NCI-H748 (cell line): ENCODE measurements at regions not wholly inside any gene's neighbourhood (a gene's known extent, or its start where the extent isn't known, plus 50 kb on each side); places are given as distances from the start of the nearest gene placed in this dataset.

Experiments
- DNase-seq: peaks from one replicate; lab custom pipeline; 2025; ENCODE audit not compliant: unreplicated experiment; lab: John Stamatoyannopoulos, UW

DNA sequence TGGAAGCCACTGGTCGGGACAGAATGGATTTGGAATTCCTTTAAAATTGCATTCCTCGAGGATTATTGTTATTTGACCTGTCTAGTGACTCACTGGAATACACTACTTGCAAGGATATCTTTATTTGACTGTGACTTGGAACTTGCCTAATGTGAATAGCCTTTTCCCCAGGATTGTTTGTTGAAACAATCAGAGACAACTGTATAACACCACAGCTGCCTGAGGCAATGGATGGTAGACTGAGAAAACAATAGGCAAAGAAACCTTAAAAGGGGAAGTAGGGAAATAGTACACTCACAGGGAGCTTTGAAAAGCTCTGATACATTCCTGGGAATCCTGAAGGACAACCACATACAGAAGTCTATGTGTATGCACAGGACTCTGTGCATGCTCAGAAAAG lies 465.3 kb downstream of the BMP2 start:
- no peak for DNase-seq

DNA sequence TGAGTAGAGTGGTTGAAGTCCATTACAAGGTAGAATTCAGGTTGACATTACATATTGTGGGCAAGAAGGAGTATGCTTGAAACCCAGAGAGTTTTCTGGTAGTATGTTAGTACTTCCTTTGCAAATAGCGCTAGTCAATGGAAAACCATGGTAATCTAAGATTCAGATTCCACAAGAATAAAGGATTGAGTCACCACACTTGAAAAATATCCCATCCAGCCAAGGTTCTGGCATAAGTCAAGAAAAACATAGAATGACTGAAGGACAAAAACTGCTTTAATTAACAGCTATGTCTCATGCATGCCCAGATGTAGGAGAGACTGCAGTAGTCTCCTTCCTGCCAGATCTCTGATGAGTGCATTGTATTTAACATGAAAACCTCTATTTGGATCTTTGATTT lies 469.8 kb downstream of the BMP2 start:
- no peak for DNase-seq

DNA sequence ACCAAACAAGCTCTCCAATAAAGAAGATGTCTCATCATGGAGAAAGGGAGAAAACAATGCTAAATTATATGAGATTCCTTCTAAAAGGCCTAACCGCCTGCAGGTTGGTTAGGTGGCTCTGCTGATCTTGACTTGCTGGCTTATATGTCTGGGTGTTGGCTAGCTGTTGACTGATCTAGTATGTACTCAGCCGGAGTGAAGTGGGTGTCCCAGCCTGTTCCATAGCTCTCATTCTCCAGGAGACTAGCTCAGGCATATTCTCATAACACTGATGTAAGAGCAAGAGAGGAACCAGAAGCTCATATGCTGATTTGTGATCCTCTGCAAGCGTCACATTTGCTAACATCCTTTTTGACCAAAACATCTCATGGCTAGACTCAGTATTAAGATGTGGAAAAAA lies 473.0 kb downstream of the BMP2 start:
- no peak for DNase-seq

DNA sequence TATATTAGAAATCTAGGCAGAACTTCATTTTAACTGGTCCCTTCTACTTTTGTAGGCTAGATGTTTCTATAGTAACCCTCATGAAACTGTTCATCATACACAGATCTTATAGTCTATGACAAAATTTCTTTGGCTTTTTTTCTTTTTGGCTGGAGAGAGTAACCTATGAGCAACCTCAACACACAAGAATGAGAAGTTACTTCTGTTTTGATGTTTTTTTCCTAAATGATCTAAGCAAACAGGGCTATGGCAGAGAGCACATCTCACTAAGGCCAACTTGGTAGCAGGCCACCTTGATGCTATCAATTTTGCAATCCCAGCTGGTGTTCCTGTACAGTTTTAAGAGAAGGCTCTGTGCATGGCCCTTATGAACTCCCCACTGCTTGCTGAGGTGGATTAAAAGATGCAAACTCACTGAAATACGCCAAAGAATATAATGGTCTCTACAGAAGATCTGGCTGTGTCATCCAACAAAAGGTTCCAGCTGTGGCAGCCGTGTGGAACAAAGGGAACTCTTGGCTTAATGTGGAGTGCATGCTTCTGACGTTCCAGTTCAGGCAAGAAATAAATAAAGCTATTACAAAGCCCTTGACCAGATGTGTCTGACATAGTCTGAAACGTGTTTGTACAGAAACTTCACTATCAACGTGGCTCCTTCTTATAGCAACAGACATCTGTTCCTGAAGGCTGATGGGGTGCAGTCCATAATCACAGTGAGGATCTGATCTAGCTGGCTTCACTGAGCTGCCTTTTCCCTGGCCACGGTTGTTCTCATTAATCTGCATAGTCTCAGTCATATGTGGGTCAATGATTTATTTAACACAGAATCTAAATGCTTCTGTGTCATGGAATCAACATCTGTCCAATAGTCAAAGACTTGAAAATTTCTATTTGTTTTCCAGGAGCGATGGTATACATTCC lies 481.1 kb downstream of the BMP2 start:
- no peak for DNase-seq

DNA sequence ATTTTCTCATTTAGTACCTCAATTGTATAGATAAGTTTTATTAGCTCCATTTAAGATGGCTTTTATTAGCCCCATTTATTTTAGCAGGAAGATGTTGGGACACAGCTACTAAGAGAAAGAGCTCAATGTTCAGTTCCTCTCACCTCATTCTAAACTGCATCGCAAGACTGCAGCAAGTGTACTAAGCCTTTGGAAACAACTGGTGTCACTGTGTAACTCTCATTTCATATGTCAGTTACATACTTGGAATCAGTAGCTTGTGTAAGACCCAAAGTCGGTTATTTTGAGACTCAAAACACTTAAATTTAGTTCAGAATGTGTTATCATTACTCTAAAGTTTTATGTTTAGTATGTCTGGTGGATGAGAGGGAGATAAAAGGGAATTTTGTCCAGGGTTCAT lies 482.9 kb downstream of the BMP2 start:
- no peak for DNase-seq

DNA sequence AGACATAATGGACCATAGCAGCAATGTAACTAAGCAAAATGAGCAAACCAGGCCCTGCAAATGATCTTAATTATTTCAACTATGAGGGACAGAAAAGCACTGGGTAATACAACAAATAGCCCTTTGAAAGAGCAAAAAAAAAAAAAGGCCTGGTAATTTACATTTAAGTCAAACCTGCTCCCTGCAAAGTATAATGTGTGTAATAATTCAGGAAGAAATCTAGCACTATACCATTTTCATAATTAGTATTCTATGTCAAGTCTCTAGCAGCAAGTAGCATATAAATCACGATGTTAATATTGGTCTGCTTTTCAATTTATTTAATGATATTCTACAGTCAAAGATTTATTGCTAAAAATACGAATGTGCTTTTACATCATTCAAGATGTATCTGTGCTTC lies 489.6 kb downstream of the BMP2 start:
- DNase-seq: no peak

DNA sequence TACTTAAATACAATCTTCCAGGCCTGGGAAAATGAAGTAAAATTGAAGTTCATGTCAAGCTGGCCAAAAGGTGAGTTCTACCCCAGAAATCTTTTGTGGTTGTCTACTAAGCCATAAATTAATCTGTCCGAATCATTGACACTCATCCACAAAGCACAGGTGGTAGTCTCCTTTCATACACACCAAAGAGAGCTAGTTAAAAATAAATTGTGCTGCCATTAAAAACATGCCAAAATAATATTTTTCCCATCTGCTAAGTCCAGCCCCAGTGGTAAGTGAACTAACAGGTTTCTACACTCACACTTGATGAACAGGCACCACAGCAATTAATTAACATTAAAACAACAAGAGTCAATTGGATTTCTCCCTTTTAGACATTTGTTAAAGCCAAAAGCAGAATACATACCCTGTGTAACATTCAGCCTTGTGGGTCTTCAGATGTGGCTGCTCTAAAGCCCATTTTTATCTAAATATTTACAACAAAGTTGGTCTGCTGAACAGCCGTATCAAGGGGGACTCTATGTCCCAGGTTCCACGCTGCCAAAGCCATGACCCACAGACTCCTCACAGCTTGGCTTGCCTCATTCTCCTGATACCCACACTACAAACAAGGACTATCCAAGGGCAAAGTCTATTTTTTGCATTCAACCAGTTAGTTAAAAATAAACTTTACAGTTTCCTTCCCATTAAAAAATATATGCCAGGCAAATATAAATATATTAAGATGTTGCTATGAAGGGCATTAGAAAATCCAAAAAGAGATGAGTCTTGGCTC lies 490.4 kb downstream of the BMP2 start:
- DNase-seq: no peak

DNA sequence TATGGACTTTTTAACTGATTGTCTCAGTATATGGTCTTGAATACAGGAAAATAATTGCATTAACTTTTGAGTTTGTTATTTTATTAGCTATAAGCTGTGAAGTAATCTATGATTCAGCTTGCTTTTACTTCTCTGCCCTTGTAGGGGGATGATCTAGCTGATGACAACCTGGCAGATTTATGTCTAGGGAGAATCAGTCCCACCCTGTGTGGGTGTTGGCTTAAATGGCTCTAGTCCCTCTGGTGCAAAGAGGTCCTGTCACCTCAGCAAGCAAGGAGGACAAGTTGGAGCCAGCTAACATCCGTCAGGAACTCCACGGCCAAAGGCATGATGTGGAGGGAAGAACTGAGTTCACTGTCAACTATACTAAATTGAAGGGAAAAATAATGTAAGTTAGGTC lies 495.3 kb downstream of the BMP2 start:
- DNase-seq: no peak

DNA sequence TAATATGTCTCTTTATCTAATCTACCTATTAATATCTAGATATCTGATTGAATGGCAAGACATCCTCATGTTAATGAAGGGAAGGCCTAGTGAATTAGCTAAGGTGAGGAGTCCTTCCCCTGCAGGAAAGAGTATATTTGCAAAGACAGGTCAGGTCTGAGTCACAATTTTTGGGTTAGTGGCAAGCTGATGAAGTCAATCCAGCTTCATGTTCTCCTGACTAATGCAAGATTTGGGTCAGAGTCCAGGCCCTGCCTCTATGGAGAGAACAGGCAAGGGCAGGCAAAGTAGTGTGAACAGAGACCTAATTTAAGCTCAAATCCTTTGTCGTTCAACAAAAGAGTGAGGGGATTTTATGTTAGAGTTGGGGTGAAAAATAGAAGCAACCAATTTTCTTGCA lies 496.7 kb downstream of the BMP2 start:
- no peak for DNase-seq

DNA sequence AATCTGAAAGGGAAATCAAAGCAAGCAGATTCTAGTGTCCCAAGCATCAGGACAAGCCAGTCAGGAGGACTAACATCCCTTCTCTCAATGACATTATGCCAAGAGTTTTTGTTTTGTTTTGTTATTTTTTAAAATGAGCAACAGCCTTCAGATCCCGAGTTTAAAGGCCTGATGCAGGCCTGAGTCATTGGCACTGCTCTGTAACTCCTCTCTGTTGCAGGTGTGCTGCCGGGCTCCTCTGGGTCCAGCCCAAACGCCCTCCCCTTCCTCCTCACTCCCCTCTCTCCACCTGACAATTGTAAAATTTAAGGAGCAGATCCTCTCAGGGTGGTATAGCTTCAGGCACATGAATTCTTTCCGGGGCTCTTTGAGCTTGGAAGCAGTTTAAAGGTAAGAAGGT lies 502.0 kb downstream of the BMP2 start:
- DNase-seq: no peak

DNA sequence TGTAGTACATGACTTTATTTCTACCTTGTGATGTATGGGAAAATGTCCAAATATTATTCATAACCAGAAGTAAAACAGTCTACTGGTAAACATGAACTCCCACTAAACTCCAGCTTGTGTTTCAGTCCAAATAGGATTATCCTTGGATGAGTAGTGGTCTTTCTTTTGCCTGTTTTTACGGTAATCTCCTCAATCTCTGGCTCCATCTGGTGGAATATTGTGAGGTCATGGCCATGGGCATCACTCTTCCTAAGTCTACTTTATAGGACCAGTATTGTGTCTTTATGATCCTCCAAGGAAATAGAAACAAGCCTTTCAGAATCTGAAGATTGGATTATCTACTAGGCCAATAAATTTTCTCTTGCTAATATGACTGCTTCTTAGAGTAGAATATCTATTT lies 505.0 kb downstream of the BMP2 start:
- peak; percentile 77 for DNase-seq

DNA sequence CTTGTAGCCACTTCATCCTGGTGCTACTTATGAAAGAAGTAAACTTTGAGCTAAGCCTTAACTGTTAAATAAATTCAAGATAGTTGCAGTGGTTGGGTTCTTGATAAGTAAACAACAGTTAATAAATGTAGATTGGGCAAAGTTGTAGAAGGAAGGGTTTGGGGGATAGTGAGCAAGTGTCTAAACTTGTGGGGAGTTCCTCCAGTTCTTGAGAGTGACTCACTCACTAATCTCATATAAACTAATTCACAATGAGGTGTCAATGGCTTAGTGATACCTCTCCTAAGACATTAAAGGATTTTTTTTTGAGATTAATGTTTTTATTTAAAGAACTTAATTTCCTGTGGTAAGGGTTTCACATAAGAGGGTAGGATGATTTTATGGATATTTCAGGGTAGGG lies 507.4 kb downstream of the BMP2 start:
- DNase-seq: no peak

DNA sequence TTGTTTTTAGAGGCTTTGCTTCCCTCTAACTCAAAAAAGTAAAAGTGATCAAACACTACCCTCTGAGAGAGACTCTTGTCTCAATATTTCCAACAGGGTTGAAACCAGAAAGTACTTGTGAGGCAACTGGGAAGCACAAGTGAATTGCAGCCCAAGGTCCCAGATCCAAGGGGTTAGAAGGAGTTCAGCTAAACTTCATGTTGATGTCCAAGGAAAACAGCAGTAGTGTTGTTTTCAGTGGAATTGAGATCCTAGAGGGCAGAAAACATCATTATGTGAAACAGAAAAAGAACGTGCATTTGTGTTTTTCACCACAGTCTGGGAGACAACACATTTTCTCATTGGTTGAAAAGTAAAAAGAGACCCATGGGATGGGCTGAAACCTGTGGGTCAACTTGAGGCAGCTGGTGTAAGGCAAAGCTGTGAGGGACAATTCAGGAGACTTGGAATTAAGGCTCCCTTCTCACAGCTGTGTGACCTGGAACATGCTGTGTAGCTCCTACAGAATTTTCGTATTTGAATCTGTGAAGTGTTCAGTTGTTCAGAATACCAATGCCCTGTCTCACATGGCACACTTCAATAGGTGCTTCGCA lies 508.3 kb downstream of the BMP2 start:
- DNase-seq: no peak

DNA sequence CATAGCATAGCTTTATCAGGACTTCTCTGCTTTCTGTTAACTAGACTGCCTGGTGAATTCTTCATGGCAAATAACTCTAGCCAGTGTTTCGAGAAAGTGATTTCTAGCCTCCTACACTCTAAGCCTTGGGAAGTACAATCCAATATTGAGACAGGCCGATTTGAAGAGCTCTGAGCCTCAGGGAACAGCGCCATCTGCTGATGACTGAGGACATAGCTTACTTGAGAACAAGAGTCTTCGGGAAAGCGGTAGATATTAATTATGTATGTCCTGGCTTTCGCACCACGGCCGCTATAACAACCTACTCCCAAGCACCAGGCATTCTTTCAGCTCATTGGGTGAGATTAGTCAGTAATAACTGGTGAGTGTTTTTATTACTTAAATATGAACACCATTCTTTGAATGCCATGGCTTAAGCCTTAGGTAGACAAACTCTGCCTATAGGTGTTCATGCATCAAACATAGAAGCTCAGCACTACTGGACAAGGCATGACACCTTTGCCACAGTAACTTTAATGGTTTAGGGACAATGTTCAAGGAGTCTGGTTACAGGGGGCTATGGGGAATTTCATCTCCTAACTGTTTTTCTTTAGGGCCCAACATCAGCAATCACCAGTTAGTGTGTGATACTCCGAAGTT lies 518.6 kb downstream of the BMP2 start:
- peak; percentile 94 for DNase-seq

DNA sequence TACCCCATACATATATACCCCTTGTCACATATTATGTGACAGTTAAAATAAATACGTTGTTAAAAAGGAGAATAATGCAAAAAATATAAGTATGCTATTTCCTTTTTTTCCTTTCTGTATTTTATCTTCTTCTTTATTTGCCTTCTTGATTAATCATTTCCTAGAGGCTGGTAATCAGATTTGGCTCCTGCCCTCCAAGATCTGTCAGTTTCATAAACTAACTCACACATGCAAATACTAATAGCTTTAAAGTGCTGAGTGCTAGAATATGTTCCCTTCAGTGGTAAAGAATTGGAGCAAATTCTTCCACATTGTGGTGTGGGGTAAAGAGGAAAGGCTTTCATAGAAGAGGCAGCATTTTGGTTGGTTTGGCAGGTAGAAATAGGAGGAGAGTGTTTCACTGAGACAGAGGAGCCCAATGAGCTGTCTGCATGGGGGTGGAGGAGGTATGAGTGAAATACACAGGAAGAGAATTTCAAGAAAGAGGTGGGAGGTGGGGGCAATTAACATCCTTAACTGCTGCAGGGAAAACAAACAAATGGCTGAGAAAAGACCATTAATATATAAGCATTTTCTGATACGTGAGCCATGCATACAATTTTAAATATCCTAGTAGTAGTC lies 523.9 kb downstream of the BMP2 start:
- no peak for DNase-seq

DNA sequence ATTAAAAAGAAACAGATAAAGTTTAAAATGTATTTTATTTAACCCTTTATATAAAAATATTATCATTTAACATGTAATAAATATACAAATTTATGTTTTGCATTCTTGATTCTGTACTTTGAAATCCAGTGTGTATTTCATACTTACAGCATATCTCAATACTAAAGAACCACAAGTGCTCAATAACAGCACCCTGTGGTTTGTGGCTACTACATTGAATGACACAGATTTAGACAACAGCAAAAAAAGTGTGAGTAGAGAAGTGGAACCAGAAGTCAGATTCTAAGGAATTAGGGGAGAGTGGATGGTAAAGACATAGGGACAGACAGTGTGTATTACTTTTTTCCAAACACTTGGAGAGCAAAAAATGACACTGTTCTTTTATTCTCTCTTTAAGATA lies 524.5 kb downstream of the BMP2 start:
- DNase-seq: no peak

DNA sequence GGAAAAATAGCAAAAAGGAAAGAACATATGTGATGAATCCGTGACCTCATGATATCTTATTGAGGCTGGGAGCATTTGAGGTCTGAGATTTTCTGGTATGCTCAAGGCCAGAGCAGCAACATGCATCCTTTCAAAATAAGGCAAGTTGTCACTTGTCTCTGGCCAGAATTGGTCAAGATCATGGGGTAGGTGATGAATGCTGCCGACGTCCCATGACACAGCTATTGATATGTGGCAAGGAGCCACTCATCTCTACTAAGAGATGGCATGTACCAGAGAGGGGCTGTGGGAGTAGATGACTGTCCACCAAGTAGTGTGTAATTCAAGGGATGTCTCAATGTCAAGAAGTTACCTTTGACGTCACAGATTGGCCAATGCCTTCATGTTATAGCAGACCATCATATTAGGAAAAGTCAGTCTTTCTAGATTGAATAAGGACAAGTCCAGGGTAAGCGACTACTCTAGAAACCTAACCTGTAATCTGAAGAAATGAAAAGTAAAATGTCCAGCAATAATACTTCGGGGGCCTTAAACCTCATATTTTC lies 527.4 kb downstream of the BMP2 start:
- no peak for DNase-seq

DNA sequence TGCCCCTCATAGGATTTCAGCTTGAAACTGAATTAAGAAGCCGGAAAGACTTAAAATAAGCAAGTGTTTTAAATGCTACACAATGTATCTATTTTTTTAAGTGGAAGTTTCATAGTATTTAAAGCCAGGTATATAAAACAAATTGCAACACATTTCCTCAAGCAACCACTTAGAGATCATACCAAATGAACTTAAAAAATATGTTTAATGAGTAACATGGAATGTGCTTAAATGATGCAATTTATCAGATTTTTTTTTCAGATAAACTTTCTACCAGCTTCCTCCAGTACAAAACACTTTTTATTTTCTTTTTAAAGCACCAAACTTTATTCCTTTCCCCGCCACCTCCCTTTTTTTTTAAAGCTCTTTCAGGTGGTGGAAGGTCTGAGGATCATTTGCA lies 534.3 kb downstream of the BMP2 start:
- DNase-seq: no peak

DNA sequence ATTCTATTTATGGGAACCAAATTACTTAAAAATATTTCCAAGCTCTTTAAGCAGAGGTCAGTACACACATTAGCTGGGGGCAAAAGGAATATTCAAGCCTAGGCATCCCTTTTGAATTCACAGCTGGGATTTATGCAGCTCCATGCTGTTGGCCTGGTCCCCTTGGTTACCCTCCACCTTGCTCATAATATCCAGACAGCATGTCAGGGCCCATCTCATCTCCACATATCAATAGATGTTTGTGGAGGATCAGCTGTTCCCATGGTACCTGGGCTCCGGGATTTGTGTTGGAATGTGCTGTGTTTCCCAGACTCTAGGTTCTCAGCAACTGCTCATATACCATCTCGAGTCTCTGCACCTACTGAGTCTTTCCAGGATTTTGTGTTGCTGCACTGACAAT lies 534.8 kb downstream of the BMP2 start:
- no peak for DNase-seq

DNA sequence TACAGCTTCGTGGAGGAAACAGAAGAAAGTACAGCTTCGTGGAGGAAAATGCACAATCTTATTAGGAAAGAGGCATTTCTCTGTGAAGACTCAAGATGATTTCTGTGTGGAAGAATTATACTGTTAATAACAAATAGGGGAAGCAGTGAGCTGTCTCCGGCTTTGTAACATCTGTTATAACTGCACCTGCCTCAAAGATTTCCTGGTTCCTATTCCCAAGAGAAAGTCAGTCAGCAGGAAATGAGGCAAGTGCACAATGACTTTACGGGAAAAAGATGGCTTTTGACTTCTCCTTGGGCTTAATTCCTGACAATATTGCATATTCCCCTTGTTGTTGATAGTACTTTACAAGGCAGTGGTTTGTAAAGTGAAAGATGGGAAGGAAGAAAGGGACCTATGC lies 538.5 kb downstream of the BMP2 start:
- no peak for DNase-seq

DNA sequence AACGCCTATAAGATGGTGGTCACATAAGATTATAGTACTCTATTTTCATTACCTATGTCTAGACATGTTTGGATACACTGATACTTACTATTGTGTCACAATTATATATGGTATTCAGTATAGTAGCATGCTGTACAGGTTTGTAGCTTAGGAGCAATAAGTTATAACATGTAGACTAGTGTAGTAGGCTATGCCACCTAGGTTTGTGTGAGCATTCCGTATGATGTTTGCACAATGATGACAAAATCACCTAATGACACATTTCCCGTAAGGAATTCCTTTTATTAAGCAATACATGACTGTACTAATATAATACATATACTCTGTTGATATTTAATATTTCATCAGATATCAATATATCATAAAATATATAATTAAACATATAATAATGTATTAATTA lies 540.7 kb downstream of the BMP2 start:
- no peak for DNase-seq
